ENCODE measurements at regions not wholly inside any gene's neighbourhood (a gene's known extent, or its start where the extent isn't known, plus 50 kb on each side); places are given as distances from the start of the nearest gene placed in this dataset.

- DNase-seq = no peak
Observed at GRCh38 chr7:84372155-84372621, 177.6 kb upstream of the SEMA3A start.

GRCh38 chr7:84370114-84370513, 175.5 kb upstream of the SEMA3A start:
- no peak for DNase-seq

- DNase-seq = no peak
Observed at GRCh38 chr7:84368122-84368521, 173.5 kb upstream of the SEMA3A start.

- no peak for DNase-seq
Observed at GRCh38 chr7:84364708-84365107, 170.1 kb upstream of the SEMA3A start.

- DNase-seq = no peak
Observed at GRCh38 chr7:84363741-84364140, 169.2 kb upstream of the SEMA3A start.

GRCh38 chr7:84362828-84363227, 168.2 kb upstream of the SEMA3A start:
- no peak for DNase-seq

GRCh38 chr7:84362360-84362759, 167.8 kb upstream of the SEMA3A start:
- no peak for DNase-seq

- DNase-seq = no peak
Observed at GRCh38 chr7:84354866-84355265, 160.3 kb upstream of the SEMA3A start.

- DNase-seq = no peak
Observed at GRCh38 chr7:84354030-84354429, 159.4 kb upstream of the SEMA3A start.

- DNase-seq = no peak
Observed at GRCh38 chr7:84339306-84339705, 144.7 kb upstream of the SEMA3A start.

GRCh38 chr7:84337429-84337828, 142.8 kb upstream of the SEMA3A start:
- no peak for DNase-seq

- no peak for DNase-seq
Observed at GRCh38 chr7:84336766-84337165, 142.2 kb upstream of the SEMA3A start.

GRCh38 chr7:84336303-84336702, 141.7 kb upstream of the SEMA3A start:
- DNase-seq = peak; percentile 41

- DNase-seq = no peak
Observed at GRCh38 chr7:84331616-84332015, 137.0 kb upstream of the SEMA3A start.

GRCh38 chr7:84328571-84328970, 134.0 kb upstream of the SEMA3A start:
- DNase-seq = no peak

GRCh38 chr7:84324136-84324630, 129.6 kb upstream of the SEMA3A start:
- DNase-seq = no peak

- DNase-seq = no peak
Observed at GRCh38 chr7:84317536-84317935, 122.9 kb upstream of the SEMA3A start.

GRCh38 chr7:84314263-84314662, 119.7 kb upstream of the SEMA3A start:
- DNase-seq = no peak

- no peak for DNase-seq
Observed at GRCh38 chr7:84304407-84304806, 109.8 kb upstream of the SEMA3A start.

GRCh38 chr7:84302949-84303348, 108.4 kb upstream of the SEMA3A start:
- DNase-seq = no peak

GRCh38 chr7:84297616-84298015, 103.0 kb upstream of the SEMA3A start:
- DNase-seq = no peak

- no peak for DNase-seq
Observed at GRCh38 chr7:84294847-84295455, 100.4 kb upstream of the SEMA3A start.

- DNase-seq = no peak
Observed at GRCh38 chr7:84294391-84294790, 99.8 kb upstream of the SEMA3A start.

GRCh38 chr7:84291756-84292155, 97.2 kb upstream of the SEMA3A start:
- peak; percentile 7 for DNase-seq

GRCh38 chr7:84283798-84284197, 89.2 kb upstream of the SEMA3A start:
- DNase-seq = no peak
